ENCODE measurements at regions not wholly inside any gene's neighbourhood (a gene's known extent, or its start where the extent isn't known, plus 50 kb on each side); places are given as distances from the start of the nearest gene placed in this dataset.

GRCh38 chr10:83592337-83592935 is 546.9 kb upstream of the GHITM start:
- no peaks in the 10 kb centered on the region for H3K27me3 ChIP-seq (ENCODE audit: control insufficient read depth in 1 of 2, insufficient read depth in 2 of 2, low read length in 2 of 2)
- no peaks in the 10 kb centered on the region for H3K36me3 ChIP-seq (ENCODE audit: insufficient read depth, low read length)
- H3K4me1 ChIP-seq (ENCODE audit: insufficient read depth, low read length), result no peaks in the 10 kb centered on the region
- H3K4me3 ChIP-seq (ENCODE audit: low read depth in 1 of 2, low read length in 2 of 2), result no peak overlapping the region
- H3K9me3 ChIP-seq (ENCODE audit: low read length), result no peaks in the 10 kb centered on the region
- H3K9ac ChIP-seq (ENCODE audit: low read length), result no peak overlapping the region
- H3K27ac ChIP-seq (ENCODE audit: low read depth, low read length), result no peak overlapping the region

GRCh38 chr10:83603708-83604107 is 535.6 kb upstream of the GHITM start:
- Histone ChIP-seq H3K4me1 (ENCODE audit: insufficient read depth, low read length) (no peaks in the 10 kb centered on the region), H3K27ac (ENCODE audit: low read depth, low read length) (no peak overlapping the region), H3K9me3 (ENCODE audit: low read length) (no peaks in the 10 kb centered on the region), H3K27me3 (ENCODE audit: control insufficient read depth in 1 of 2, insufficient read depth in 2 of 2, low read length in 2 of 2) (no peaks in the 10 kb centered on the region), H3K9ac (ENCODE audit: low read length) (no peak overlapping the region), H3K4me3 (ENCODE audit: low read depth in 1 of 2, low read length in 2 of 2) (no peak overlapping the region), H3K36me3 (ENCODE audit: insufficient read depth, low read length) (no peaks in the 10 kb centered on the region)

GRCh38 chr10:83605783-83606630 is 533.3 kb upstream of the GHITM start:
- Histone ChIP-seq H3K4me1 (ENCODE audit: insufficient read depth, low read length) (no peaks in the 10 kb centered on the region), H3K27ac (ENCODE audit: low read depth, low read length) (no peak overlapping the region), H3K36me3 (ENCODE audit: insufficient read depth, low read length) (no peaks in the 10 kb centered on the region), H3K27me3 (ENCODE audit: control insufficient read depth in 1 of 2, insufficient read depth in 2 of 2, low read length in 2 of 2) (no peaks in the 10 kb centered on the region), H3K9me3 (ENCODE audit: low read length) (no peaks in the 10 kb centered on the region), H3K9ac (ENCODE audit: low read length) (no peak overlapping the region), H3K4me3 (ENCODE audit: low read depth in 1 of 2, low read length in 2 of 2) (no peak overlapping the region)

GRCh38 chr10:83607959-83608745 is 531.2 kb upstream of the GHITM start:
- Histone ChIP-seq H3K9ac (ENCODE audit: low read length) (no peak overlapping the region), H3K4me1 (ENCODE audit: insufficient read depth, low read length) (no peaks in the 10 kb centered on the region), H3K9me3 (ENCODE audit: low read length) (no peaks in the 10 kb centered on the region), H3K36me3 (ENCODE audit: insufficient read depth, low read length) (no peaks in the 10 kb centered on the region), H3K27ac (ENCODE audit: low read depth, low read length) (no peak overlapping the region), H3K4me3 (ENCODE audit: low read depth in 1 of 2, low read length in 2 of 2) (no peak overlapping the region), H3K27me3 (ENCODE audit: control insufficient read depth in 1 of 2, insufficient read depth in 2 of 2, low read length in 2 of 2) (no peaks in the 10 kb centered on the region)

- H3K36me3 ChIP-seq (ENCODE audit: insufficient read depth, low read length), result no peaks in the 10 kb centered on the region
- no peaks in the 10 kb centered on the region for H3K4me1 ChIP-seq (ENCODE audit: insufficient read depth, low read length)
- no peak overlapping the region for H3K27ac ChIP-seq (ENCODE audit: low read depth, low read length)
- H3K9me3 ChIP-seq (ENCODE audit: low read length), result no peaks in the 10 kb centered on the region
- H3K4me3 ChIP-seq (ENCODE audit: low read depth in 1 of 2, low read length in 2 of 2), result no peak overlapping the region
- H3K9ac ChIP-seq (ENCODE audit: low read length), result no peak overlapping the region
- H3K27me3 ChIP-seq (ENCODE audit: control insufficient read depth in 1 of 2, insufficient read depth in 2 of 2, low read length in 2 of 2), result no peaks in the 10 kb centered on the region
Measured at GRCh38 chr10:83612050-83612449, 527.3 kb upstream of the GHITM start.

GRCh38 chr10:83612746-83613145 is 526.6 kb upstream of the GHITM start:
- Histone ChIP-seq H3K4me1 (ENCODE audit: insufficient read depth, low read length) (no peaks in the 10 kb centered on the region), H3K9me3 (ENCODE audit: low read length) (no peaks in the 10 kb centered on the region), H3K27ac (ENCODE audit: low read depth, low read length) (no peak overlapping the region), H3K27me3 (ENCODE audit: control insufficient read depth in 1 of 2, insufficient read depth in 2 of 2, low read length in 2 of 2) (no peaks in the 10 kb centered on the region), H3K4me3 (ENCODE audit: low read depth in 1 of 2, low read length in 2 of 2) (no peak overlapping the region), H3K9ac (ENCODE audit: low read length) (no peak overlapping the region), H3K36me3 (ENCODE audit: insufficient read depth, low read length) (no peaks in the 10 kb centered on the region)

GRCh38 chr10:83617172-83617571 is 522.1 kb upstream of the GHITM start:
- H3K4me3 ChIP-seq (ENCODE audit: low read depth in 1 of 2, low read length in 2 of 2), result no peak overlapping the region
- no peaks in the 10 kb centered on the region for H3K36me3 ChIP-seq (ENCODE audit: insufficient read depth, low read length)
- H3K9ac ChIP-seq (ENCODE audit: low read length), result no peak overlapping the region
- no peak overlapping the region for H3K27ac ChIP-seq (ENCODE audit: low read depth, low read length)
- no peaks in the 10 kb centered on the region for H3K4me1 ChIP-seq (ENCODE audit: insufficient read depth, low read length)
- no peaks in the 10 kb centered on the region for H3K9me3 ChIP-seq (ENCODE audit: low read length)
- H3K27me3 ChIP-seq (ENCODE audit: control insufficient read depth in 1 of 2, insufficient read depth in 2 of 2, low read length in 2 of 2), result no peaks in the 10 kb centered on the region

GRCh38 chr10:83617692-83618545 is 521.4 kb upstream of the GHITM start:
- no peak overlapping the region for H3K27ac ChIP-seq (ENCODE audit: low read depth, low read length)
- H3K4me3 ChIP-seq (ENCODE audit: low read depth in 1 of 2, low read length in 2 of 2), result no peak overlapping the region
- no peaks in the 10 kb centered on the region for H3K4me1 ChIP-seq (ENCODE audit: insufficient read depth, low read length)
- no peaks in the 10 kb centered on the region for H3K27me3 ChIP-seq (ENCODE audit: control insufficient read depth in 1 of 2, insufficient read depth in 2 of 2, low read length in 2 of 2)
- no peaks in the 10 kb centered on the region for H3K36me3 ChIP-seq (ENCODE audit: insufficient read depth, low read length)
- H3K9me3 ChIP-seq (ENCODE audit: low read length), result no peaks in the 10 kb centered on the region
- H3K9ac ChIP-seq (ENCODE audit: low read length), result no peak overlapping the region

- no peak overlapping the region for H3K9ac ChIP-seq (ENCODE audit: low read length)
- H3K4me3 ChIP-seq (ENCODE audit: low read depth in 1 of 2, low read length in 2 of 2), result no peak overlapping the region
- no peaks in the 10 kb centered on the region for H3K4me1 ChIP-seq (ENCODE audit: insufficient read depth, low read length)
- no peak overlapping the region for H3K27ac ChIP-seq (ENCODE audit: low read depth, low read length)
- no peaks in the 10 kb centered on the region for H3K9me3 ChIP-seq (ENCODE audit: low read length)
- H3K36me3 ChIP-seq (ENCODE audit: insufficient read depth, low read length), result no peaks in the 10 kb centered on the region
- no peaks in the 10 kb centered on the region for H3K27me3 ChIP-seq (ENCODE audit: control insufficient read depth in 1 of 2, insufficient read depth in 2 of 2, low read length in 2 of 2)
Measured at GRCh38 chr10:83625831-83626360, 513.4 kb upstream of the GHITM start.

GRCh38 chr10:83632701-83633100 is 506.6 kb upstream of the GHITM start:
- no peaks in the 10 kb centered on the region for H3K4me1 ChIP-seq (ENCODE audit: insufficient read depth, low read length)
- H3K36me3 ChIP-seq (ENCODE audit: insufficient read depth, low read length), result no peaks in the 10 kb centered on the region
- H3K4me3 ChIP-seq (ENCODE audit: low read depth in 1 of 2, low read length in 2 of 2), result no peak overlapping the region
- H3K9ac ChIP-seq (ENCODE audit: low read length), result no peak overlapping the region
- no peak overlapping the region for H3K27ac ChIP-seq (ENCODE audit: low read depth, low read length)
- H3K27me3 ChIP-seq (ENCODE audit: control insufficient read depth in 1 of 2, insufficient read depth in 2 of 2, low read length in 2 of 2), result no peaks in the 10 kb centered on the region
- H3K9me3 ChIP-seq (ENCODE audit: low read length), result no peaks in the 10 kb centered on the region

GRCh38 chr10:83633547-83633946 is 505.8 kb upstream of the GHITM start:
- no peak overlapping the region for H3K4me3 ChIP-seq (ENCODE audit: low read depth in 1 of 2, low read length in 2 of 2)
- H3K27ac ChIP-seq (ENCODE audit: low read depth, low read length), result no peak overlapping the region
- H3K9me3 ChIP-seq (ENCODE audit: low read length), result no peaks in the 10 kb centered on the region
- no peaks in the 10 kb centered on the region for H3K4me1 ChIP-seq (ENCODE audit: insufficient read depth, low read length)
- H3K36me3 ChIP-seq (ENCODE audit: insufficient read depth, low read length), result no peaks in the 10 kb centered on the region
- H3K9ac ChIP-seq (ENCODE audit: low read length), result no peak overlapping the region
- no peaks in the 10 kb centered on the region for H3K27me3 ChIP-seq (ENCODE audit: control insufficient read depth in 1 of 2, insufficient read depth in 2 of 2, low read length in 2 of 2)
